Hepatic stellate cell (primary cell): ENCODE measurements at regions not wholly inside any gene's neighbourhood (a gene's known extent, or its start where the extent isn't known, plus 50 kb on each side); places are given as distances from the start of the nearest gene placed in this dataset.

Source experiments
- DNase-seq: peaks from one replicate; pipeline ENCODE4 v3.0.0; 2011; ENCODE audit warnings: low spot score

DNA sequence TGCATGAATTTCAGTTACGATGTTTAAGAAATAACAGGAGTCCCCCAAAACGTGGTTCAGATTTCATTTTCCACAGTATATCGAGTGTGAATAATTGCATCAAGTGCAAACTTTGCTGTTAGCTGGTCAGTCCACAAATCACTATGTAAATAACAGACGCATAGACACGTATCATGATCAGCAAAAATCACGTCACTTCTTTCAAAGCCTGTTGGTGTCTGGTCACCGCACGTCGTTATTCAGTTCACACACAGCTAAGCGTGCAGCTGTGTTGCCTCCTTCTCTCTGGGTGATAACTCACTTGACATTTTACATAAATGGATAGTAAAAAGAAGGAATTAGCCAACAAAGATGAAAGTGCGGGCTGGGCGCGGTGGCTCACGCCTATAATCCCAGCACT is 126.8 kb upstream of the MED13L start:
- no peak for DNase-seq

DNA sequence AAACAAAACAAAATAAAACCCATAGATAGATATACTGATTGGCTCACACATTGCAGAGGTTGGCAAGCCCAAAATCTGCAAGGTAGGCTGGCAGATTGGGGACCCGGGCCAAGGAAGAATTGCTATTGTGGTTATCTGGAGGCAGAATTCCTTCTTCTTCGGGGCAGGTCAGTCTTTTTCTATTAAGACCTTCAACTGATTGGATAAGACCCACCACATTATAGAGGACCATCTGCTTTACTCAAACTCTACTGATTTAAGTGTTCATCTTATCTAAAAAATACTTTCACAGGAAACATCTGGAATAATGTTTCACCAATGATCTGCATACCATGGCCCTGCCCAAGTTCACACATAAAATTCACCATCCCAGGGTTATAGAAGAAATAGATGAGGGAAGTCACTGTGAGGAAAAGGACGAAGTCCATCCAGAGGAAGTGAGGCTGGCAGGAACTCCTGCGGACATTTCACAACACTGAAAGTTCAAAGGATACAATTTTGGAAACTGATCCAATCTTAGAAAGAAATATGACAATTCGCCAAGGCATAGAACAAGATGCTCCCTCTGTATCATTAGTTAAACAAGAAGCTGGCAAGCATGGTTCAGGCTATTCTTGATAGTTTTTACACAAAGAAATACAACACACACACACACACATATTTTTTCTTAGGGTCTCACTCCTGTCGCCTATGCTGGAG is 127.6 kb upstream of the MED13L start:
- DNase-seq, result no peak

DNA sequence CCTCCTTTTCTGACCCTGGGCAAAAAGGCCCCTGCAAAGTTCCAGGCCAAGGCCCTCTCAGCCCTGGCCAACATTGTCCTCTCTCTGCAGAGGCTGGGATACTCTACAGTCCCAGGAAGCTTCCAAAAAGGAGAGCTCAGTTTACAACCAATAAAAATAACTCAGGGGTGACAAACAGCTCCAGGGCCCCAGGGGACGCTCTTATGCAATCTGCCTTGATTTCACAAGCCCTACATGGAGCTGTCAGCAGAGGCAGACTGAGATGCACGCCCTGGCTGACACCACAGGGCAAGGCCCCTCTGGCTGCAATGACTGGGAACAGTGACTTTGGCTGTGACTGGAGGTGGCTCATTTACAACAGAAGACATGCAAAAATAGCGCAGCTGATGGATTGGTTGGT is 129.0 kb upstream of the MED13L start:
- DNase-seq, result peak; percentile 81

DNA sequence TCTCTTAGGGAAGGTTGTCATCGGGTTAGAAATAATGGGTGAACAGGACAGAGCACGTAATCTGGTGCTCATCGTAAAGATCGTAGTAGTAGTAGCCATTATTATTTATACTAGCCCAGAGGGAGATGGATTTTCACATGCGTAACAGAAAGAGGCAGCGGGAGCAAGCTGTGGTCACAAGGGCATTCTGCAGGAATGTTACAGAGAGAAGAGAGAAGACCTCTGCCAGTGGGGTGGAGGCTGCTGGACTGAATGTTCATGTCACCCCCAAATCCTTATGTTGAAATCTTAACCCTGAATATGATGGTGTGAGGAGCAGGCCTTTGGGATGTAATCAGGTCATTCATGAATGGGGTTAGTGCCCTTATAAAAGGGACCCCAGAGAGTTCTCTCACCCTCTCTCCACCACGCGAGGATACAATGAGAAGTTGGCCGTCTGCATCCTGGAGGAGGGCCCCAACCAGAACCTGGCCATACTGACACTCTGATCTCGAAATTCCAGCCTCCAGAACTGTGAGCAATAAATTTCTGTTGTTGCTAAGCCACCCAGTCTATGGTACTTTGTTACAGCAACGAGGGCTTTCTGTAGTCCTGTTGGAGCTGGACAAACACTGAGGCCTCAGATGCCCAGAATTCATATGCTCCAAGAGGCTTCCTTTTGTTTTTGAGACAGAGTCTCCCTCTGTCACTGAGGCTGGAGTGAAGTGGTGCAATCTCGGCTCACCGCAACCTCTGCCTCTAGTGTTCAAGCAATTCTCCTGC is 131.2 kb upstream of the MED13L start:
- DNase-seq, result no peak

DNA sequence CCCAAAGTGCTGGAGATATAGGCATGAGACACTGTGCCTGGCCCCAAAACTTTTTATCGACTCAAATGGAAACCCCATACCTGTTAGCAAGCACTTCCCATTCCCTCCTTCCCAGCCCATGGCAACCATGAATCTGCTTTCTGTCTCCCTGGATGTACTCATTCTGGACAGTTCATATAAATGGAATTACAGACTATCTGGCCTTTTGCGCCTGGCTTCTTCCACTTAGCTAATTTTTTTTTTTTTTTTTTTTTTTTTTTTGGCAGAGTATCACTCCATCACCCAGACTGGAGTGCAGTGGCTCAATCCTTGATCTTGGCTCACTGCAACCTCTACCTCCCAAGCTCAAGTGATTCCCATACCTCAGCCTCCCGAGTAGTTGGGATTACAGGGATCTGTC is 134.5 kb upstream of the MED13L start:
- DNase-seq, result no peak

DNA sequence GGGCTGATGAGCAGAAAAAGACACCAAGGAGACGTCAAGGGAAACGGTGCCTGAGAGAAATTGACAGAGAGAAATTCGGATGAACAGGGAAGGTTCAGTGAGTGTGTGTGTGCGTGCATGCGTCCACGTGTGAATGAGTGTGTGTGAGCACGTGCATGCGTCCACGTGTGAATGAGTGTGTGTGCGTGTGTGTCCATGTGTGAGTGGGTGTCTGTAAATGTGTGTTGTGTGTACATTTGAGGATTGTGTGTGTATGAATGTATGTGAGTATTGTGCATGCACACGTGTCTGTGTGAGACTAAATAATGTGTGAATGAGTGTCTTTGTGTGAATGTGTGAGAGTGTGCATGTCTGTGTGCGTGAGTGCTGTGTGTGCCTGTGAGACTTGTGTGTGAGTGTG is 137.4 kb upstream of the MED13L start:
- DNase-seq, result no peak

DNA sequence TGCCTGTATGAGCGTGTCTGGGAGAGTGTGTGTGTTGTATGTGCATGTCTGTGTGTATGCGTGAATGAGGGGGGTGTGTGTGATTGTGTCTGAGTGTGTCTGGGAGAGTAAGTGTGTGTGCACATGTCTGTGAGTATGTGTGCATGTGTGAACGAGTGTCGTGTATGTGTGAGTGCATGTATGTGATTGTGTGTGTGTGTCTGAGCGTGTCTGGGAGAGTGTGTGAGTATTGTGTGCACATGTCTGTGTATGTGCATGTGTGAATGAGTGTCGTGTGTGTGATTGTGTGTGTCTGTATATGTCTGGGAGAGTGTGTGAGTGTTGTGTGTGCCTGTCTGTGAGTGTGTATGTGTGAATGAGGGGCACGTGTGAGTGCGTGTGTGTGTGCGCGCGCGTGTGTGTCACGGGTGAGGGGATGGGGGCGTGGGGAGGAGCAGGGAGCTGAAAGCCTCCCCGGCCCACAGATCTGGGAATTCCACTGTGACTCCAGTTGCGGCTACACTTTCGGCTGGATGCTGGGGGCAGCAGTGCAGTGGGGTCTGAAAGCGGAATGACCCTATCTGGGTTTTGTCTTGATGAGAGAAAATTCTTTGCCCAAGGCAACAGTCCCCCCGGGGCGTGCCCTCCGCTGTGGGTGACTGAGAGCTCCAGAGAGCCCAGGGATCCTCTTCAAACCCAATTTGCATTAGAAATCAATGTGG is 138.1 kb upstream of the MED13L start:
- no peak for DNase-seq

DNA sequence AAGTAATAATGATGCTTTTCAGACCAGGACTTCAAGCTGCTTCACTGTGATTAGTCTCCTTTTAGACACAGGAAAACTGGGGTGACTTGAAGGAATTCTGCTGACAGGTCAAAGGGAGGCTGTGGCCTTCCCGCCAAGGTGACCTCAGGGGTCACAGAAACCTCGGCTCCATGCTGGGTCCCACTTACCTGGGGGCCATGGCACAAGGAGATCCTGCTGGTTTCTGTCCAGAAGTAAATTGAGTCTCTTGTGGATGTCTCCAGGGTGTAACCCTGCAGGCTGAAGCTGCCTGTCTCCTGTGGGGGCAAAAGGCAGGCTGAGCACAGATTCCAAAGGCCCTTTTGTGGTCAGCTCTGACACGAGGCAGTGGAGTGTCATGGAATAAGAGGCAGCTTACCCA is 138.7 kb upstream of the MED13L start:
- DNase-seq, result peak; percentile 25

DNA sequence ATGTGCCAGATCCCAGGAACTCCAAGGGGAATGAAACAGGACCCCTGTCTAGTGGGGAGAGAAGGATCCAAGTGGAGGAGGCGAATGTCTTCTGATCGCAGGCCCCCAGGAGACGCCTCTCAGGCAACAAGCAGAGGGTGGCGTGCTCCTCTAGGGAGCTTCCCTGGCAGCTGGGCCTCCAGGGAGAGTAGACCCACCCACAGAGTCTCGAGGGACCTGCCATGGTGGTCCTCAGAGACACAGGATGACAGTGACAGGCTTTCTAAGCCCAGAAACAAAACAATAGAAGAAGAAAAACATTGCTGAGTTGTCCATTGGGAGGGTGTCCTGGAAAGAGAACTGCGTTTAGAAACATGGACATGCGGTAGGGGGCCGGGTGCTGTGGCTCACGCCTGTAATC is 140.6 kb upstream of the MAP1LC3B2 start:
- no peak for DNase-seq

DNA sequence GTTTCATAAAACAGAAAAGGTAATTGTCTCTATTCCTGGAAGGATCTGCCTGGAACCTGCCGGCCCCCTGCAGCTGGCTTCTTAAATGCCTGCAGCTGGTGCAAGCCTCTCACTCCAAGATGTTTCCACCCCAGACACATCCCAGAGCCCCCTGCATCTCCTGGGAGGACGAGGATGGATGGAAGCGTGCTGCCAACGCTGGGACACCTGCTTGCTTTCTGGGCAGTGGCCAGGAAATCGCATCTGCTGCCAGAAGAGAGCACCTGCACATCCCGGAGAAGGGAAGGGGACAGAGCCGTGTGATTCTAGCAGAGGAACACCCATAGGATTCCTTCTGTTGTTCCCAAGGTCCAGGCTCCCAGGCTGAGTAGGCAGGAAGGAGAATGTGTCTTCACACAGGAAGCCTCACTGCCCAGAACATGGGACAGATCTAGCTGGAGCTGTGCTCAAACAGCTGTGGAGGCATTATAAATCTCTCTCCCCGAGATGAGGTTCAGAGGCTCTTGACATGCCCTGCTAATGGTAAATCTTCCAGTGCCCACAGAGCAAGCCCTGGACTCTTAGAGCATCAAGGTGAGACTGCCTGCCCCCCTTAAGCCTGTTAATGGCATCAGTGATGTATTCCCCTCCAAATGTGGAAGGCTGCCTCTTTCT is 138.8 kb upstream of the MAP1LC3B2 start:
- no peak for DNase-seq

DNA sequence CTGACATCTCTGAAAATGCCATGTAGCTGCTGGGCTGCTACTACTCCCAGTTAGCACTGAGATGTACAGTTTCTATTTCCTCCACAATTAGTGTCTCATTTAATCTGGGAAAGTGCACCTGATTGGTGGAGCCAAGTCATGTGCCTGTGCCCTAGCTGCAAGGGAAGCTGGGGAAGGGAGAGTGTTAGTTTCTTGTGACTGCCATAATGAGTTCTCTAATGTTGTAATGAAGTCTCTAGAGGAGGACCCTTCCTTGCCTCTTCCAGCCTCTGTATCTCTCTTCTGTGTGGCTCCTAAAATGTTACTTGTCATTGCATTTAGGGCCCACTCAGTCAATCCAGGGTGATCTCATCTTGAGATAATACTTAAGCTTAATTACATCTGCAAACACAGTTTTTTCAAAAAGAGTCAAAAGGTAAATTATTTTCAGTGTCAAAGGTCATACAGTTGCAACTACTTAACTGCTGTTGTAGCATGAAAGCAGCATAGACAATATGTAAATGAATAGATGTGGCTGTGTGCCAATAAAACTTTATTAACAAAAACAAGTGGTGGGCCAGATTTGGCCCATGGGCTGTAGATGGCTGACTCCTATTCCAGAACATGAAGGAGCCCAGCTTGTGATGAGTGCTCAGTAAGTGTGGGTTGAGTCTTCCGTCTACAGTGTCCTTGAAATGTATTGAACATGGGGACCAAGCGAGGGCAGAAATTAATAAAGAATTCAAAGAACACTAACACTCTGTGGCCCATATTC is 137.2 kb upstream of the MAP1LC3B2 start:
- DNase-seq, result no peak

DNA sequence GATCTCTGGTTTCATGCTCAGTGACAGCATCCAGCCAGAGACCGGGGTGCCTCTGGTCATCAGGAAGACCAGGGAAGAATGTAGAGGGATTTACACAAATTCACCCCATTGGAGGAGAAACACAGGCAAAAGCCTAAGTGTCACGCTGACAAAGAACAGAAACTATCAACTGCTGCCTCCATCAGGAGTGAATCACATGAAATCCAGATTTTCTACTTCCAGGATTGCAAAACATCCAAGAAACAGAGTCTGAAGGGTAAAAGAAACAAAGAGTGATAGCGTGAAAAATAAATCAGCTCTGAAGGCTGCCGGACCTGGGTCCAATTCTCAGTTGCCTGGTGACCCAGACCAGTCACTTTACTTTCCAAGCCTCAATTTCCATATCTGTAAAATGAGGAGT is 136.1 kb upstream of the MAP1LC3B2 start:
- peak; percentile 89 for DNase-seq

DNA sequence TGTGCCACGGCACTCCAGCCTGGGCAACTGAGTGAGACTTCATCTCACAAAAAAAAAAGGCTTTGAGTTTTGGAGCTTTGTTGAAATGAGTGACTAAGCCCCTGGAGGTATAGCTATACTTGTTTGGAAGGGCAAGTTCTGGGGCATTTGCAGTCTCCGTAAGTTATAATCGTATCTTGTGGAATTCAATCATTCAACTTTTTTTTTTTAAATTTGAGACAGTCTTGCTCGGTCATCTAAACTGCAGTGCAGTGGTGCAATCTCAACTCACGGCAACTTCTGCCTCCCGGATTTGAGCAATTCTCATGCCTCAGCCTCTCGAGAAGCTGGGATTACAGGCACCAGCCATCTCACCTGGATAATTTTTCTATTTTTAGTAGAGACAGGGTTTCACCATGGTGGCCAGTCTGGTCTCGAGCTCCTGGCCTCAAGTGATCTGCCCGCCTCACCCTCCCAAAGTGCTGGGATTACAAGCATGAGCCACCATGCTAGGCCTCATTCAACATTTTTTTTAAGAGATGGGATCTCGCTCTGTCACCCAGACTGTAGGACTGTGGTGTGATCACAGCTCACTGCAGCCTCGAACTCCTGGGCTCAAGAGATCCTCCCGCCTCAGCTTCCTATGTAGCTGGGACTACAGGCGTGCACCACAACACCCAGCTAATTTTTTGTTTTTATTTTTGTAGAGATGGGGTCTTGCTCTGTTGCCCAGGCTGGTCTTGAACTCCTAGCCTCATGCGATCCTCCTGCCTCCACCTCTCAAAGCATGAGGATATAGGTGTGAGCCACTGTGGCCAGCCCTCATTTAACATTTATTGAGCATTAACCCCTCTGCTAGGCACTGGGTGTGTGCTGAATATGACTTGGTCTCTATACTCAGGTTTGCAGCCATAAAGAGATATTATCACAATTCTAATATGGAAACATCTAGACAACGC is 133.7 kb upstream of the MAP1LC3B2 start:
- DNase-seq, result no peak

DNA sequence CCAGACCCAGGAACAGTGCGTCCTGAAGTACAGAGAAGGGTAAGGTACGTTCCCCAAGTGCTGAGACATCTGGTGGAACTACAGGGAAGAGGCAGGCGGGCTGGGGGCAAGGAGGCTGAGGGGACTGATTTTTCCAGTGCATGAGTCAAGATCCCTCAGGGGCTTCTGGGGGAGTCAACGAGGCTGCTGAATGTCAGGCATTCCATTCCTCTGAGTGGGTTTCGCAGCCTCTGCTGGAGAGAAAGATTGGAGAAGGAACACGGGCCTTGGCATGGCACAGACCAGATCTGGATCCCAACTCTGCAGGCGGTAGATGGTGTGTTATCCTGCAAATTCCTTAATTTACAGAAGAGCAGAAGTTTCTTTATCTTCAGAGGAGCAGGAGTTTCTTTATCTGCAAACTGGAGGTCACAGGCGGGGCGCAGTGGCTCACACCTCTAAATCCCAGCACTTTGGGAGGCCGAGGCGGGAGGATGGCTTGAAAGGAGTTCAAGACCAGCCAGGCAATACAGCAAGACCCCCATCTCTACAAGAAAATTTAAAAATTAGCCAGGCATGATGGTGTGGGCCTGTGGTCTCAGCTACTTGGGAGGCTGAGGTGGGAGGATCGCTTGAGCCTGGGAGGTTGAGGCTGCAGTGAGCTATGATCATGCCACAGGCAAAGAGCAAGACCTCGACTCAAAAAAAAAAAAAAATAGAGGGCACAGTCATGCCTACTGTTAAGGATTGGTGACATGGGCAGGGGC is 132.6 kb upstream of the MAP1LC3B2 start:
- DNase-seq, result peak; percentile 96

DNA sequence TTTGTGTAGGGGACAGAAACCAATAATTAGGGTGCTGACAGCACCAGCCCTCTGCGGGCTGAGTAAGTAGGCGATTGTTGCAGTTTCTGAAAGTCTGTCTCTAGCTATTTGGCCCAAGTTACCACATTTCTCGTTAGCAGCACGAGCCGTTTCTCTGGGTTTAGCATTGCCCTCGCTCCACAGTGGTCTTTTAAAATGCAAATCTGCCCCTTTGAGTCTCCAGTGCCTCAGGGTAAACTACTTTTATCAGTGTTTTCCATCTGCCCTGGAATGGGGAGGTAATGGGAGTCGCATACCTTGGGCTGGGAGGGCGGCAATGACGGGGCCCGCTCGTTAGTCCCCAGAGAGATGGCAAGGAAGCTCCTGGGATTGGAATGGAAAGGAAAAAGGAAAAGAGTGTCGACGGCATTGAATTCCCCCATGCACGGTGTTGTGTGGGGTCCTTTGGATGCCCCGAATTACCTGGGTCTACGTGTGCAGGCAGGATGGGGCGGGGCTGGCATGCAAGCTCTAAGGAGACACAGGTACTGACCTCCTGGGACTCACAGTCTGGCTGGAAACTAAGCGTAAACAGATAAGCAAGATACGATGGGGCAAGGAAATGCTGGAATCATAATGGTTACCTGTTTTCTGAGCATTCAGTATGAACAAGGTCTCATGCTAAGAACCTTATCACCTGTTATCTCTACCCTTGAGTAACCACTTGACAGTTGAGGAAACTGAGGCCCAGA is 131.8 kb upstream of the MAP1LC3B2 start:
- DNase-seq, result no peak

DNA sequence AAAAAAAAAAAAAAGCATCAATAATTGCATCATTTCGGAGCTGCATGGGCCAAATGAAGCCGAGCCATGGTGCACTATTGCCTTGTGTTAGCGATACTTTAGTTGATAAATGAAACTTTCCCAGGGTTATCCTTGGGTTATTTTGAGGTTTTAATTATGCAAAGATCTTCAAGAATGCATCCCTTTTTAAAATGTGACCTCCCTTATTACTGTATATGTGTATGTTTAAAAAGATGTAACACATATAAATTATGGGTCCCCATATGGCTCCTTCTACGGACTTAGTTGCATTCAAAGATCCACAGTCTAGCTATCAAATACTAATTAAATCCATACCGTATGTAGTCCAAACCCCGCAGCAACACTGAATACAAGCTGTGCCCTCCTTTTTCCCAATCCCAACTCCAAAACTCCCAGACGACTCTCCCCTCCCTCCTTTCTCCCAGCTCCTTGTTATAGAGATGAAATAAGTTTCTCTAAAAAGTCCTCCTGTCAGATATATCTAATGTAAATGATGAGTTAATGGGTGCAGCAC is 129.3 kb upstream of the MAP1LC3B2 start:
- no peak for DNase-seq

DNA sequence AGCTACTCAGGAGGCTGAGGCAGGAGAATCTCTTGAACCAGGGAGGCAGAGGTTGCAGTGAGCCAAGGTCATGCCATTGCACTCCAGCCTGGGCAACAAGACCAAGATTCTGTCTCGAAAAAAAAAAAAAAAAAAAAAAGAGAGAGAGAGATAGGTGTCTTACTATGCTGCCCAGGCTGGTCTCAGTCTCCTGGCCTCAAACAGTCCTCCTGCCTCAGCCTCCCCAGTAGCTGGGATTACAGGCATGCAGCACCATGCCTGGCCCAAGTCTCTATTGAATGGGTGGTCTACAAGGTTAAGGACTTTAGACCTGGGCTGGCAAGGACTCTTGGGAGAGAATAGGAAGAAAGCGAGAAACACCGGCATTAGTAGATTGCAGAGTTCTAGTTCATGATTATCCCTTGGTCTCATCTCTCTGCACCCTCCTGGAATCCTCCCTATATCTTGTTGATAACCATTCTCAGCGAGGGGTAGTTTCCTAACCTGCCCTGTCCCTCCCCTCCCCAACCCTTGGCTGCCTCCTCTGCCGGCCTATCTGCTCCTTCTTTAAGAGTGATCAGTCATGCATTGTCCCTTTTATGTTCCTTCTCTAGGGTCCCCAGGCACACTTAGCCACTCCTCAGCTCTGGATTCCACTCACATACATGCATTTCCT is 128.1 kb upstream of the MAP1LC3B2 start:
- no peak for DNase-seq

DNA sequence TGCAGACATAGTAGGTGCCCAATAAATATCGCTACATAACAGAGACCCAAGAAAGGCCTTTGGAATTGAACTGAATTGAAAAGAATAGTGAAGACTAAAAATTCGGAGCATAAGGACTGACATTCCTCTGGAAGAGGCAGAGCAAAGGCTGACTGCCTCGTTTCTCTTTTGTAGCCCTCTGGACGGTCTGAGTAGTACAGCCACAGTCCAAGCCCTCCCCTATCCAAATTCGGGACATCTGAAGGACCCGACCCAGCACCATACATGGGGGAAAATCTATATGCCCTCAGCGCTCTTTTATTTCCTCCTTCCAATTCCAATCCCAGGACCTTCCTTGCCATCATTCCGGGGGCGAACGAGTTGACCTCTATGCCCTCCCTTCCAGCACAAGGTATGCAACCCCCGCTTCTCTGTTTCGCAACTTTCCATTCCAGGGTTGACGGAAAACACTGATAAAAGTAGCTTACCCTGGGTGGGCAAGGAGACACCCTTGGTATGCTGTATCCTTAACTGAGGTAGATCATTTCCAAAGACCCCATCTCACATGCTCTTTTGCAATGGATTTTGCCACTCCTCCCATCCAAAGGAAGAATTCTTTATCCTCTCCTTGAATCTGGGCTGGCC is 127.4 kb upstream of the MAP1LC3B2 start:
- DNase-seq, result no peak
